GM12878 (cell line): ENCODE measurements at regions not wholly inside any gene's neighbourhood (a gene's known extent, or its start where the extent isn't known, plus 50 kb on each side); places are given as distances from the start of the nearest gene placed in this dataset.

Experiments
- CREB1 ChIP-seq: IDR thresholded peaks from 2 replicates; pipeline ENCODE4 v1.6.1; 2012; ENCODE audit warnings: low read depth, mild to moderate bottlenecking, inconsistent platforms
- CTCF ChIP-seq, 3 experiments: IDR thresholded peaks in 2 of 3; conservative IDR thresholded peaks in 1 of 3; 2 replicates each; pipeline ENCODE4 v1.5.1; 2011; ENCODE audit warnings: low read depth in 3 of 3, low read length in 3 of 3, mild to moderate bottlenecking in 3 of 3, control low read depth in 2 of 3, moderate library complexity in 2 of 3, inconsistent platforms in 1 of 3, mixed read lengths in 1 of 3; ENCODE audit not compliant: control insufficient read depth in 2 of 3, insufficient read depth in 1 of 3; ENCODE audit errors: extremely low read depth in 1 of 3
- GATAD2B ChIP-seq: fragments of 450-650 bp; conservative IDR thresholded peaks from 2 replicates; pipeline ENCODE4 v1.6.1; 2017; ENCODE audit warnings: low read depth, mild to moderate bottlenecking, moderate library complexity
- HDAC2 ChIP-seq: fragments of 200-600 bp; sonication (generic); IDR thresholded peaks from 2 replicates; pipeline ENCODE4 v1.6.1; 2017
- IRF3 ChIP-seq: fragments of 450-650 bp; IDR thresholded peaks from 2 replicates; pipeline ENCODE4 v1.6.1; 2014; ENCODE audit warnings: mild to moderate bottlenecking
- KDM1A ChIP-seq: fragments of 200-600 bp; sonication (generic); IDR thresholded peaks from 2 replicates; pipeline ENCODE4 v1.6.1; 2016; ENCODE audit warnings: borderline replicate concordance
- NFIC ChIP-seq: IDR thresholded peaks from 2 replicates; pipeline ENCODE4 v1.6.1; 2012; ENCODE audit warnings: low read depth, mild to moderate bottlenecking, inconsistent platforms, low read length, moderate library complexity
- NRF1 ChIP-seq: conservative IDR thresholded peaks from 2 replicates; pipeline ENCODE4 v1.6.1; 2011; ENCODE audit warnings: mild to moderate bottlenecking, low read depth, low read length, improper control_type of control experiment
- POLR2A ChIP-seq: IDR thresholded peaks from 2 replicates; pipeline ENCODE4 v1.6.1; 2011; ENCODE audit warnings: low read depth, mild to moderate bottlenecking, low read length
- POLR2AphosphoS2 ChIP-seq: IDR thresholded peaks from 2 replicates; pipeline ENCODE4 v1.6.1; 2011; ENCODE audit warnings: low read depth, mild to moderate bottlenecking, low read length, improper control_type of control experiment, moderate library complexity
- SIN3A ChIP-seq: IDR thresholded peaks from 2 replicates; pipeline ENCODE4 v1.6.1; 2012; ENCODE audit warnings: low read depth, low read length, improper control_type of control experiment
- SMAD1 ChIP-seq: fragments of 450-650 bp; IDR thresholded peaks from 2 replicates; pipeline ENCODE4 v1.6.1; 2018; ENCODE audit warnings: mild to moderate bottlenecking, low read depth; ENCODE audit not compliant: partially characterized antibody
- SRF ChIP-seq, 2 experiments: IDR thresholded peaks; 2 replicates each; pipeline ENCODE4 v1.6.1; 2011; ENCODE audit warnings: low read depth in 2 of 2, low read length in 2 of 2, mild to moderate bottlenecking in 1 of 2, moderate library complexity in 1 of 2
- TF ChIP-seq, protein P1 (sequence below): fragments of 450-650 bp; formaldehyde crosslinking; IDR thresholded peaks from 2 replicates; pipeline ENCODE4 v1.5.0; 2022; ENCODE audit warnings: mild to moderate bottlenecking, missing genetic modification characterization

DNA sequence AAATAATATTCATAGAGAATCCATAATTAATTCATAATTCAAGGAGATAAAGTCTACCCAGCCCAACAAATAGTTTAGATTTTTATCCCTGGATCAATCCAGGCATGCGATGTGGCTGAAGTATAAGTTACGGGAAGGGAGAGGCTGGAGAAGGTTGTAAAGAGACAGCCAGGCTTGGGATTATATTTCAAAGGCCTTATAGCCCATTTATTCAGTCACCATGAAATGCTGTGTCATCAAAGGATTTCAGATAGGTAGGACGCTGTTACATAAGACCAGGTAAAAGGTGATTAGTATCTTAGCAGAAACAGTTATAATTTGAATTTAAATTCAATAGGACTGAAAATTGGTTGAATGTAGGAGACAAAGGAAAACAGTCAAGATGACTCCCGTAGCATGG, 73.0 kb upstream of the NFKB1 start:
- TF ChIP-seq SMAD1 (no peak), NFIC (no peak), POLR2AphosphoS2 (no peak), SRF (IDR thresholded peaks at IDR 0.05; ENCODE audit: low read depth in 2 of 2, low read length in 2 of 2) (no peak), KDM1A (no peak), NRF1 (no peak), SIN3A (no peak), GATAD2B (no peak), CTCF (IDR thresholded peaks at IDR 0.05 in 2 of 3, conservative IDR thresholded peaks at IDR 0.05 in 1 of 3; ENCODE audit: control insufficient read depth in 2 of 3, extremely low read depth in 1 of 3, insufficient read depth in 1 of 3, low read depth in 3 of 3, low read length in 3 of 3) (no peak), POLR2A (no peak), HDAC2 (no peak), CREB1 (no peak), IRF3 (no peak)
- TF ChIP-seq, protein P1, sequence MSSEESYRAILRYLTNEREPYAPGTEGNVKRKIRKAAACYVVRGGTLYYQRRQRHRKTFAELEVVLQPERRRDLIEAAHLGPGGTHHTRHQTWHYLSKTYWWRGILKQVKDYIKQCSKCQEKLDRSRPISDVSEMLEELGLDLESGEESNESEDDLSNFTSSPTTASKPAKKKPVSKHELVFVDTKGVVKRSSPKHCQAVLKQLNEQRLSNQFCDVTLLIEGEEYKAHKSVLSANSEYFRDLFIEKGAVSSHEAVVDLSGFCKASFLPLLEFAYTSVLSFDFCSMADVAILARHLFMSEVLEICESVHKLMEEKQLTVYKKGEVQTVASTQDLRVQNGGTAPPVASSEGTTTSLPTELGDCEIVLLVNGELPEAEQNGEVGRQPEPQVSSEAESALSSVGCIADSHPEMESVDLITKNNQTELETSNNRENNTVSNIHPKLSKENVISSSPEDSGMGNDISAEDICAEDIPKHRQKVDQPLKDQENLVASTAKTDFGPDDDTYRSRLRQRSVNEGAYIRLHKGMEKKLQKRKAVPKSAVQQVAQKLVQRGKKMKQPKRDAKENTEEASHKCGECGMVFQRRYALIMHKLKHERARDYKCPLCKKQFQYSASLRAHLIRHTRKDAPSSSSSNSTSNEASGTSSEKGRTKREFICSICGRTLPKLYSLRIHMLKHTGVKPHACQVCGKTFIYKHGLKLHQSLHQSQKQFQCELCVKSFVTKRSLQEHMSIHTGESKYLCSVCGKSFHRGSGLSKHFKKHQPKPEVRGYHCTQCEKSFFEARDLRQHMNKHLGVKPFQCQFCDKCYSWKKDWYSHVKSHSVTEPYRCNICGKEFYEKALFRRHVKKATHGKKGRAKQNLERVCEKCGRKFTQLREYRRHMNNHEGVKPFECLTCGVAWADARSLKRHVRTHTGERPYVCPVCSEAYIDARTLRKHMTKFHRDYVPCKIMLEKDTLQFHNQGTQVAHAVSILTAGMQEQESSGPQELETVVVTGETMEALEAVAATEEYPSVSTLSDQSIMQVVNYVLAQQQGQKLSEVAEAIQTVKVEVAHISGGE (CRISPR knock-in tag), result no peak
